OCI-LY3 (cell line): ENCODE measurements at regions not wholly inside any gene's neighbourhood (a gene's known extent, or its start where the extent isn't known, plus 50 kb on each side); places are given as distances from the start of the nearest gene placed in this dataset.

Experiments
- H2AFZ ChIP-seq: fragments of 200-600, 300-600 bp; shearing (Covaris generic); 2 replicates; pipeline ENCODE4 v1.6.0; 2014; ENCODE audit warnings: antibody characterized with exemption, low read depth, low read length
- H3K27ac ChIP-seq: fragments of 200-600, 300-600 bp; sonication (generic); 2 replicates; pipeline ENCODE4 v1.5.1; 2014; ENCODE audit warnings: mild to moderate bottlenecking, low read length, moderate library complexity, mixed read lengths
- H3K27me3 ChIP-seq: fragments of 200-600, 300-600 bp; sonication (generic); 2 replicates; pipeline ENCODE4 v1.6.1; 2014; ENCODE audit warnings: low read depth, low read length, mixed read lengths
- H3K36me3 ChIP-seq: fragments of 200-600, 300-600 bp; sonication (generic); replicated peaks from 2 replicates; pipeline ENCODE3; 2014; ENCODE audit warnings: low read depth, low read length, mixed read lengths
- H3K4me1 ChIP-seq: fragments of 300-600, 200-600 bp; sonication (generic); 2 replicates; pipeline ENCODE4 v1.6.1; 2014; ENCODE audit warnings: low read length, mixed read lengths
- H3K4me2 ChIP-seq: fragments of 200-600, 300-600 bp; sonication (generic); 2 replicates; pipeline ENCODE4 v1.6.1; 2014; ENCODE audit warnings: low read length, mixed read lengths
- H3K4me3 ChIP-seq: fragments of 300-600, 200-600 bp; sonication (generic); 2 replicates; pipeline ENCODE4 v1.5.1; 2014; ENCODE audit warnings: antibody characterized with exemption, mild to moderate bottlenecking, low read length, moderate library complexity
- H3K79me2 ChIP-seq: fragments of 300-600, 200-600 bp; shearing (Covaris generic); 2 replicates; pipeline ENCODE4 v1.6.1; 2014; ENCODE audit warnings: mild to moderate bottlenecking, low read length, mixed read lengths
- H3K9ac ChIP-seq: fragments of 300-600, 200-600 bp; shearing (Covaris generic); 2 replicates; pipeline ENCODE4 v1.6.0; 2014; ENCODE audit warnings: mild to moderate bottlenecking, low read length, moderate library complexity
- H3K9me3 ChIP-seq: fragments of 200-600, 300-600 bp; shearing (Covaris generic); 2 replicates; pipeline ENCODE4 v1.6.1; 2014; ENCODE audit warnings: low read length, mixed read lengths; ENCODE audit not compliant: insufficient read depth
- H4K20me1 ChIP-seq: fragments of 200-600, 300-600 bp; sonication (generic); 2 replicates; pipeline ENCODE4 v1.6.1; 2016; ENCODE audit warnings: low read length, mixed read lengths; ENCODE audit not compliant: insufficient read depth
- CTCF ChIP-seq: fragments of 200-600, 300-600 bp; sonication (generic); IDR thresholded peaks from 2 replicates; pipeline ENCODE4 v1.5.1; 2014; ENCODE audit warnings: antibody characterized with exemption, low read length, low read depth
- EZH2phosphoT487 ChIP-seq: fragments of 200-600 bp; shearing (Covaris generic); IDR thresholded peaks from 2 replicates; pipeline ENCODE4 v1.6.1; 2018; ENCODE audit warnings: antibody characterized with exemption, mixed run types, low read depth

GRCh38 chr18:27382567-27383216 is 197.6 kb upstream of the CHST9 start:
- no peak overlapping the region for H3K4me3 ChIP-seq
- no peaks in the 10 kb centered on the region for H3K36me3 ChIP-seq
- H3K79me2 ChIP-seq, result no peaks in the 10 kb centered on the region
- H3K27ac ChIP-seq, result no peak overlapping the region
- TF ChIP-seq EZH2phosphoT487 (no peak), CTCF (no peak)
- no peak overlapping the region for H3K9ac ChIP-seq
- H3K27me3 ChIP-seq, result no peaks in the 10 kb centered on the region
- no peaks in the 10 kb centered on the region for H3K9me3 ChIP-seq
- no peak overlapping the region for H2AFZ ChIP-seq
- no peak overlapping the region for H3K4me2 ChIP-seq
- no peaks in the 10 kb centered on the region for H4K20me1 ChIP-seq
- peaks cover 14% of the 10 kb centered on the region for H3K4me1 ChIP-seq

GRCh38 chr18:27378431-27379095 is 193.5 kb upstream of the CHST9 start:
- Histone ChIP-seq H2AFZ (no peak overlapping the region), H4K20me1 (no peaks in the 10 kb centered on the region), H3K9ac (no peak overlapping the region), H3K36me3 (no peaks in the 10 kb centered on the region), H3K27ac (no peak overlapping the region), H3K27me3 (no peaks in the 10 kb centered on the region), H3K9me3 (no peaks in the 10 kb centered on the region), H3K79me2 (no peaks in the 10 kb centered on the region), H3K4me3 (0 out of 2 replicates have a peak overlapping the region, but pooled peaks have one; percentile 1), H3K4me1 (peaks cover 19% of the 10 kb centered on the region), H3K4me2 (peak overlapping the region; percentile 40)
- TF ChIP-seq EZH2phosphoT487 (no peak), CTCF (no peak)

GRCh38 chr18:27377251-27377650 is 192.1 kb upstream of the CHST9 start:
- H3K9me3 ChIP-seq, result no peaks in the 10 kb centered on the region
- no peak overlapping the region for H3K4me2 ChIP-seq
- no peaks in the 10 kb centered on the region for H4K20me1 ChIP-seq
- no peak overlapping the region for H2AFZ ChIP-seq
- no peaks in the 10 kb centered on the region for H3K36me3 ChIP-seq
- no peak overlapping the region for H3K4me3 ChIP-seq
- H3K27ac ChIP-seq, result no peak overlapping the region
- no peaks in the 10 kb centered on the region for H3K27me3 ChIP-seq
- TF ChIP-seq CTCF (no peak), EZH2phosphoT487 (no peak)
- no peak overlapping the region for H3K9ac ChIP-seq
- no peaks in the 10 kb centered on the region for H3K79me2 ChIP-seq
- peaks cover 19% of the 10 kb centered on the region for H3K4me1 ChIP-seq

- H3K4me2 ChIP-seq, result no peak overlapping the region
- H3K4me3 ChIP-seq, result no peak overlapping the region
- H3K27ac ChIP-seq, result no peak overlapping the region
- no peaks in the 10 kb centered on the region for H3K27me3 ChIP-seq
- no peaks in the 10 kb centered on the region for H3K9me3 ChIP-seq
- H3K9ac ChIP-seq, result no peak overlapping the region
- peak overlapping the region; percentile 25; the same call in 1 of the 2 replicates for H2AFZ ChIP-seq
- peaks cover 2% of the 10 kb centered on the region; the same call in 1 of the 2 replicates for H3K4me1 ChIP-seq
- TF ChIP-seq EZH2phosphoT487, result no peak
- TF ChIP-seq CTCF, result no peak
- no peaks in the 10 kb centered on the region for H3K79me2 ChIP-seq
- no peaks in the 10 kb centered on the region for H3K36me3 ChIP-seq
- H4K20me1 ChIP-seq, result no peaks in the 10 kb centered on the region
These were observed 187.3 kb upstream of the CHST9 start for GRCh38 chr18:27372386-27372785.
